NCI-H2081 treated with DMSO at 0.1 percent for 48 hours (cell line): ENCODE measurements at regions not wholly inside any gene's neighbourhood (a gene's known extent, or its start where the extent isn't known, plus 50 kb on each side); places are given as distances from the start of the nearest gene placed in this dataset.

Experiments used
- DNase-seq: peaks from one replicate; lab custom pipeline; 2025; lab: John Stamatoyannopoulos, UW

- no peak for DNase-seq
These were observed 138.3 kb upstream of the ST6GAL2 start for GRCh38 chr2:107024269-107024668.

DNA sequence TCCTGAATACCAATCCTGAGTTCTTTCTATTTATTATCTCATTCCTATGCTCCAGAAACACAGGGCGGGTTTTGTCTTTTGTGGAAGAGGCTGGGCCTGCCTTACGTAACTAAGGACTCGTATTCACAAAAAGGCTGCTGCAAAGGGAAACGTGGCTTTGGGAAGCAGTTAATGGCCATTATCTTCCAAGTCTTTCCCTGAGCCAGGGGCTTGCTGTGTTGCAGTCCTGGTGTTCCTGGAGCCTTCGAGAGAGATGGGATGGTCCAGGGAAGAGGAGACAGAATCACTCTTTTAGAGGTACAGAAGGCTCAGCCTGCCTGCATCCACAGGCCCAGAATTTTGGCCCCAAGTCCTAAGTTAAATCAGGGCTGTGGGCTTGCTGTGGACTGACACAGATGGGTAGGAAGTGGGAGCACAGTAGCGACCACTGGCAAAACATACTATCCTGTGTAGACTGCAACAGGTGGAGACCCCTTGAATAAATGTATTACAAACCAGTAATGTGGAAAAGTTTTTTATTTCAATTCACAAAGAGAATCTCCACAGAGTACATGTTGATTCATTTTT lies 139.4 kb upstream of the ST6GAL2 start:
- no peak for DNase-seq

DNA sequence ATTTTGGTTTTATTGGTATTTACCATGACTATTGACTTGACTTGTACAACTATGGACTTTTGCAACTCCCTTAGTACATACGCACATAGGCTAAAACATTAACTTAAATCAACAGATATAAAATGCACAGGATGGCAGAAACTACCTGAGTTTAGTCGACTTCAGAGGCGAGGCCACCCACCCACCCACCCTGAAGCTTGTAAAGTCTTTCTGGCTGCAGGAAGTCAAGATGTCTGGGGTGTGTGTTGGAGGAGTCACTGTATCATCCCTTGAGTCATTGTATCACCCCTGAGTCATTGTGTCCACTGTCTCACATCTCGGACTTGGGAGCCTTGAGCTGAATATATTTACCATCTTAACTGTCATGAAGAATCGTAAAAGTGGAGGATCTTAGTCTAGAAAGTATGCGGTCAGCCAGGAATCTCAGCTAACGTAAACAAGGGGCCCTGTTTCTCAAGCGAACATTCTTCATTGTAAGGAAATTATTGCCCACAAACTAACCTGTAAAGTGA lies 140.0 kb upstream of the ST6GAL2 start:
- no peak for DNase-seq

GRCh38 chr2:107027205-107027604 lies 141.2 kb upstream of the ST6GAL2 start:
- no peak for DNase-seq

DNA sequence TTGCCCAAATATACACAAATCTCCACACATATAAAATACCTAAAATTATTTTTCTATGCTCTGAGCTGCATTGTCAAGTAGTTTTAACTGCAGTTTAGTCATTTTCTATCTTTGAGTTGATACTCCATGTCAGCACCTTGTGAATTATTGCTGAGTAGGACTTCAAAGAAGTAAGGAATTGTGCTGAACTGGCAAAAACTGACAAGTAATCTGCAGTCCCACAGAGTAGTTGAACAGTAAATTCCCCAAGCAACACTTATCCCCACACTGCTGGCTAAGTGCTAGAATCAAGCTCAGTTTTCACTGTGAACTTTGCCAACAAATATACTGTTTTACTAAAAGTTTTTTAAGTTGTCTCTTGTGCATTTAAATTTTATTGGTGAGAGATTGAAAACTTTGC lies 141.8 kb upstream of the ST6GAL2 start:
- DNase-seq = no peak

- DNase-seq = no peak
These were observed 142.7 kb upstream of the ST6GAL2 start for GRCh38 chr2:107028661-107029060.

GRCh38 chr2:107036293-107036692 lies 150.3 kb upstream of the ST6GAL2 start:
- DNase-seq = no peak

DNA sequence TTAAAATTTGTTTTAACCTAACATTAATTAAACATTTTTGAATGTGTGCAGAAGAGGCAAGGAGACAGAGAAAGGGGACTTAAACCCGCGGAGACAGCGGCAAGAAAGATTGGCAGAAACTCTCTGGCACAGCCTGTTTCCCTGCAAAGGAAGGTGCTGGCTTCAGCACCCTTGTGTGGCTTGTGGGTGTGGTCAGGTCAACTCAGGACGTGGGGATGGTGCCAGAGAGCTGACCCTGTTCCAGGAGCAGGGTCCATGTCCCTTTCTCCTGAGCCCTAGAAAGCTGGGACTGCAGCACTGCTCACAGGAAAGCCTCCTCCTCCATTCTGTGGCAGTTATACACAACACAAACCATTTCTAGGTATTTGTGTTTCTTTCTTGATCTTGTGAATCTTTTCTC lies 176.2 kb upstream of the ST6GAL2 start:
- DNase-seq = no peak

DNA sequence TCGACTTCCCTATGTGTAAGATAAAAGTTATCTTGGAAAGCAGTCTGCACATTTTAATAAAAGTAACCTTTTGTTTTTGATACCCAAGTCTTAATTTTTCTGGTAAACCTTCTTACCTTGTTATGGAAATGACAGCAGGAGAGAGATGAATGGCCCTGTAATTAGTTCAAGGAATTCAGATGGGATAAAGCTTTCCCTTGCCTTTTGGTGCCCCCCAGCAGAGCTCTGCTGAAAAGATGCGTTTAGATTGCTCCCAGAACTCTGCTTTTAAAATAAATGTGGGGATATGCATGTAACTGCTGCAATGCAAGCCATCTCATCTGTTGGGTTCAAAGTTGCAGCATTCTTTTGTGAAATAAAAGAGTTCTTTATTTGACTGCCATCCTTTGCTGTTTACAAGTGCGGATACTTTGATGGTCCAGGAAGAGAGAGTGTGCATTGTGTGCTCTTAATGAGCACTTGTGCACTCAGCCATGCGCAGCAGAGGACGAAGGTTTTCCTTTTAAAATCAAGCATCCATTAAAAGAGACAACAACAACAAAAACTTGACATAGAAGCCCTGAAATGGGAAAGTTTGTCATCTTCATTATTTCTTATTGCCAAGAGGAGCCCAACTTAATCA lies 176.7 kb upstream of the ST6GAL2 start:
- DNase-seq = no peak

- DNase-seq = no peak
These were observed 177.3 kb upstream of the ST6GAL2 start for GRCh38 chr2:107063228-107063627.

- no peak for DNase-seq
These were observed 178.8 kb upstream of the ST6GAL2 start for GRCh38 chr2:107064750-107065149.

- DNase-seq = no peak
These were observed 182.3 kb upstream of the ST6GAL2 start for GRCh38 chr2:107068069-107068916.

DNA sequence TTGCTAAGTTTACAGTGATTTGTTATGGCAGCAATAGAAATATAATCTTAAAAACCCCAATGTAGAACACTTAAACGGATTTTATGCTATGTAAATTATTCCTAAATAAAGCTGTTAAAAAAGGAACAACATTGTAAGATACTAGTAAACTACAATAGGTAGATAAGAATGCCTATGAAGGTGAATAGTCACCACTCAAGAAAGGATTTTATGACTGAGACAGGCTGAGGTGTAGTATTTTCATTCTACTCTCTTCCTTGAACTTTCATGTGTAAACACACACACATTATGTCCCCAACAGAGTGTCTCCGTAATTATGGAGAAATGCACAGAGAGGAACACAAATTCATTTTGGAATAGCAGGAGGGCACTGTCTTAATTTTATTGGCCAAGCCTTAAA lies 183.9 kb upstream of the ST6GAL2 start:
- DNase-seq = no peak

DNA sequence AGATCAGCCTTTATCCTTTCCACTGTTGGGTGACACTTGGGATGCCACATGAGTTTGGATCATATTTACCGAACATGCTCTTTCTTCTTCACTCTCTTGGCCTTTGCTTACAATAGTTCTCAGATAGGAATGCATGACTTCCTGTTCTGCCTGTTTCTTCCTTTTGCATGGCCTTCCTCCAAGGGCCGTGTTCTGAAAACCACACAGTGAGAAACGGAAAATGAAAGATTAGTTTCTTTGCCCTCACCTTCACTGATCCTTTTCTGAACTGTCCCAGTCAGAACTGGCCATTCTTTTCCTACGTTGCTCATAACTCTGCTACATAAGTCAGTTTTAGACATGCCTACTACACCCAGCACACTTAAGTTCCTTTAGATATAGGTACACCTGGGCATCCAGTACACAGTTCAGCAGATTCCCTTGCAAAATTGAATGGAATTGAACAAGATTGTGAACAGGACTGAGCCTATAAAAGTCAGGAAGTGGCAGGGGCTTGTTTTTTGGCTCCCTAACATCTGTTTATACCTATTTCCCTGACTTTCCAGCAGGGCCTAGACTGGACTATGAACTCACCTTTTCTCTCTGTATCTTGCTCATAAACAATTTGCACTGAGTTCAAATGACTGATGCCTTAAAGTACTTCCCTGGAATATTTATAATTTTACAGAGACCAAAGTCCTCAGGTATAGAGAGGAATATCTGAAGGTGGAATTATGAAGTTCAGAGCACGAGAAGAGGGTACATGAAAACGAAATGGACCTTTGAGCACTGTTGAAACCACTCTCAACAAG lies 186.4 kb upstream of the ST6GAL2 start:
- no peak for DNase-seq

DNA sequence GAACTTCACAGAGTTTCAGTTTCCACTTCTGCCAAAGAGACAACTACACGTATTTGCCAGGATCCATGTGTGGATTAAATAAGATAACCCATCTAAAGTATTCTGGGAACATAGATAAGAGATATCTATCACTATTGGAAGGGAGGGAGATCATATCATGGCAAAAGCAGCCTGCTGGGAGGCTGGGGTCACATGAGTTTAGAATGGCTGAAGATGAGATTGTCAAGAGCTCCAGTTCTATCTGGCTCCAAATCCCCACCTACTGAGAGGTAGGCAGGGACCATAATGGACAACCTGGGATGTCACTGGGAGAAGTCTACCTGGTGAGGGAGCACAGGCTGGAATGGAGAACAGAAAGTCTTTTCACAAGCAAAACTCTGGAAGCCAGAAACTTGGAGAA lies 192.6 kb upstream of the ST6GAL2 start:
- DNase-seq = no peak

DNA sequence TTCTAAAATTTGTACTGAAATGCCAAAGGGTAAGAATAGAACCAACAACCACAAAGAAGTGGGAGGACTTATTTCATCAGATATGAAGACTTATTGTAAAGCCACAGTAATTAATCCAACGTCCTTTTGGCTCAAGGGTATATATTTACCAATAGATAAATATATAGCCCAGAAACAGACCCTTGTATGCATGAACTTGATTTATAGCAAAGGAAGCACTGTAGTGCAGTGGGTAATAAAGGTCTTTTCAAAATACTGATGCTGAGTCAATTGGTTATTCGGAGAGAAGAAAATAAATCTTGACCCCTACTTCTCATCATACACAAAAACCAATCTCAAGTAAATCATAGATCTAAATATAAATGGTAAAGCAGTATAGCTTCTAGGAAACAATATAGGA lies 200.5 kb upstream of the ST6GAL2 start:
- no peak for DNase-seq

DNA sequence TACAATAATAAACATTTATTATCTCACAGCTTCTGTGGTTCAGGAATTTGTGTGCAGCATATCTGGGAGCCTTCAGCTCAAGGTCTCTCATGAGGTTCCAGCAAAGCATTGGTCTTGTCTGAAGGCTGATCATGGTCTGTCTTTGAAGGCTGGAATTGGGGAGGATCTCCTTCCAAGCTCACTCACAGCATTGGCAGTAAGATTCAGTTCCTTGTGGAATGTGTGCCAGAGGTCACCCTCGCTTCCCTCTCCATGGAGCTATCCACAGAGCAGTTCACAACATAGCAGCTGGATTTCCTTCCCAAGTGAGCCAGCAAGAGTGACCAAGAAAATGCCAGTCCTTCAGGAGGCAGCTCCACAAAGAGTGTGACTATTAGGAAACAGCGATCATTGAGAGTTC lies 202.2 kb upstream of the ST6GAL2 start:
- DNase-seq = no peak

DNA sequence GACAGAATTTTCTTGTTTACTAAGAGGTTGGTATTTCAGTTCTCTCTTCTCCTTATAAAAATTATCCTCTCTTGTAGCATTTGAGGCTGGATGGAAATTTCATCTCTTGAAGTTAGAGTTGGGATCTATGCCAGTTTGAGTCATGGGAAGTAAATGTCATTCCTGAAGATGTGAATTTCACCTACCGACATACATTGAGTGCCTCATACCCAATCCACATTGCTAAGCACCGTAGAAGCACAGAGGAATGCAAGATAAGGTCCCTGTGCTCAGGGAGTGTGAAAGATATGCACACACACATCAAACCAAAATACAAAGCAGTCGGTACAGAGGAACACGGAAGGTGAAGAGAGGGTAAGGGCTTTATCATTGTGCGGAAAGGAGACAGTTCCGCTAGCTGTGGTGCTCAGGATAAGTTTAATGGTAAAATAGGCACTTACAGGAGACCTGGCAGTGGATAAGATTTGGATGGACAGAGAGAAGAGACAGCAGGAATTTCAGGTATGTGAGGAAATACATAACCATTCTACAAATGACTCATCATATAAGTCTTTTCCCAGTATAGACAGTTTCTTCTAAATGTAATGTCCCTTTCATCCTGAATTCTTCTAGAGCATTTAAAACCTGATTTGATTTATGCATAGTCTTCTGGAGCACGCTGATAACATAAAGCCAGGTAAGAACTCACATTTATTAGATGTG lies 205.3 kb upstream of the ST6GAL2 start:
- no peak for DNase-seq

- DNase-seq = no peak
These were observed 207.5 kb upstream of the ST6GAL2 start for GRCh38 chr2:107093426-107093957.

DNA sequence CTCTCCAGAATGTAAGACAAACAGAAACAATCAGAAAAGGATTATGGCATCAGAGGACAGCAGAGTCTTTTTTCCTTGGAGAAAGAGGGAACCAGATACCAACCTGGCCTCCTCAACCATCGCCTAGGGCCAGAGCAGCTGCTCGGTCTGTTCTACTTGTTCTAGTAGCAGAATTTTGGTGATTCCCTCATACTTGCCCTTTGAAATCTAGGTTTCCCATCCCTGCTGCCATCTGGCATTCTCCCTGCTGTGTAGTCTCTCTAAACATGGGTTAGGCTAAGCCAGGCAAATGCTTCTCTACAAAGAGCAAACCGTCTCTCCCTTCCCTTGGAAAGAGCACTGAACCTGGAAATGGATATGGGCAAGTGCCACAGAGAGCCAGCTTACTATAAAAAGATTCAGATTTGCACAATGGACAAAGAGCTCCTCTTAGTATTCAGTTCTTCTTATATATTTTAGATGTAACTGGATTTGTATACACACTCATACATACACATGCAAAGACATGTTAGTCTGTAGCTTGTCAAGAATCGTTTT lies 208.6 kb upstream of the ST6GAL2 start:
- DNase-seq = no peak

DNA sequence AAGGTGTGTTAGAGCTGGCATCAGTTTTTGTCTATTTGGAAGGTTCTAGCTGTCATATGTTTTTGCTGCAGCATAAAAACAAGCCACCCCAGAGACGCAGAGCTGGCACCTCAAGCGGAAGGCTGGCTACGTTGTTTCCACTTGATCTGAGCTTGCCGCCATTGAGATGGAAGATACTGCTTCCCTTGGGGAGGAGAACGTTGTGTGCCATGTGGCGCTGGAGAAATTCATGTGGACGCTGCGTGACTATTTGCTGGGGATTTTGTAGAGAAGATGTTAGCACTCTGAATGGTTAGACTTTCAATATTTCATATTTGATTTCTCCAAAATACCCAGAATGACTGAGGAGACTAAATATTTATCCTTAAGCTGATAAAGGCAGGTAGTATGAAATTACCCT lies 216.2 kb upstream of the ST6GAL2 start:
- no peak for DNase-seq
